GM18873 (cell line): ENCODE measurements at regions not wholly inside any gene's neighbourhood (a gene's known extent, or its start where the extent isn't known, plus 50 kb on each side); places are given as distances from the start of the nearest gene placed in this dataset.
"Not testable (repeated sequence)": the region's sequence is repeated elsewhere in the genome, so short reads cannot be mapped to it uniquely, and the experiment has no call there.

Source experiments
- ATAC-seq: cut with Tn5 transposase; IDR thresholded peaks from one replicate; pipeline ENCODE4 v1.9.1; 2021; ENCODE audit warnings: mild to moderate bottlenecking, moderate library complexity, moderate number of reproducible peaks; ENCODE audit not compliant: unreplicated experiment, low FRiP score

- ATAC-seq: no peak
Measured at GRCh38 chrX:104513162-104513561, 52.8 kb upstream of the IL1RAPL2 start.

- no peak for ATAC-seq
Measured at GRCh38 chrX:104510801-104511200, 55.2 kb upstream of the IL1RAPL2 start.

GRCh38 chrX:104502460-104502859, 63.5 kb upstream of the IL1RAPL2 start:
- no peak for ATAC-seq

GRCh38 chrX:104488811-104489210, 77.2 kb upstream of the IL1RAPL2 start:
- ATAC-seq: no peak

- ATAC-seq: no peak
Measured at GRCh38 chrX:104486691-104487090, 79.3 kb upstream of the IL1RAPL2 start.

GRCh38 chrX:104482757-104483156, 83.2 kb upstream of the IL1RAPL2 start:
- no peak for ATAC-seq

- no peak for ATAC-seq
Measured at GRCh38 chrX:104469771-104470170, 96.2 kb upstream of the IL1RAPL2 start.

- no peak for ATAC-seq
Measured at GRCh38 chrX:104459796-104460195, 106.2 kb upstream of the IL1RAPL2 start.

- not testable (repeated sequence) for ATAC-seq
Measured at GRCh38 chrX:104457130-104457529, 108.9 kb upstream of the IL1RAPL2 start.

- no peak for ATAC-seq
Measured at GRCh38 chrX:104450316-104450715, 115.7 kb upstream of the IL1RAPL2 start.

- ATAC-seq: no peak
Measured at GRCh38 chrX:104445591-104445990, 120.4 kb upstream of the IL1RAPL2 start.

GRCh38 chrX:104435249-104435648, 130.8 kb upstream of the IL1RAPL2 start:
- ATAC-seq: no peak

- ATAC-seq: no peak
Measured at GRCh38 chrX:104432321-104432720, 133.7 kb upstream of the IL1RAPL2 start.

GRCh38 chrX:104430742-104431119, 135.3 kb upstream of the IL1RAPL2 start:
- ATAC-seq: no peak

- ATAC-seq: no peak
Measured at GRCh38 chrX:104430072-104430741, 135.8 kb upstream of the IL1RAPL2 start.

- ATAC-seq: no peak
Measured at GRCh38 chrX:104428231-104428630, 137.8 kb upstream of the IL1RAPL2 start.

- ATAC-seq: no peak
Measured at GRCh38 chrX:104427693-104428092, 138.3 kb upstream of the IL1RAPL2 start.

- ATAC-seq: no peak
Measured at GRCh38 chrX:104427073-104427472, 138.9 kb upstream of the IL1RAPL2 start.

- no peak for ATAC-seq
Measured at GRCh38 chrX:104420907-104421306, 145.1 kb upstream of the IL1RAPL2 start.

- ATAC-seq: no peak
Measured at GRCh38 chrX:104419926-104420325, 146.1 kb upstream of the IL1RAPL2 start.

- no peak for ATAC-seq
Measured at GRCh38 chrX:104419211-104419610, 146.8 kb upstream of the IL1RAPL2 start.

GRCh38 chrX:104411800-104412199, 154.2 kb upstream of the IL1RAPL2 start:
- no peak for ATAC-seq

- ATAC-seq: no peak
Measured at GRCh38 chrX:104400387-104400786, 145.7 kb upstream of the ESX1 start.
